Kidney epithelial cell (primary cell): ENCODE measurements at regions not wholly inside any gene's neighbourhood (a gene's known extent, or its start where the extent isn't known, plus 50 kb on each side); places are given as distances from the start of the nearest gene placed in this dataset.

Experiments used
- DNase-seq: peaks from one replicate; pipeline ENCODE4 v3.0.0-alpha.2; 2010; ENCODE audit warnings: low read depth
- H3K27me3 ChIP-seq: 2 replicates; pipeline ENCODE4 v1.6.0; 2011; ENCODE audit warnings: low read length; ENCODE audit not compliant: control insufficient read depth, insufficient read depth
- H3K36me3 ChIP-seq: 2 replicates; pipeline ENCODE4 v1.5.1; 2011; ENCODE audit warnings: low read length; ENCODE audit not compliant: control insufficient read depth, insufficient read depth
- H3K4me3 ChIP-seq: 2 replicates; pipeline ENCODE4 v1.5.1; 2011; ENCODE audit warnings: low read depth, mild to moderate bottlenecking, control low read depth, low read length
- TF ChIP-seq, protein P1 (sequence below): IDR thresholded peaks from 2 replicates; pipeline ENCODE4 v1.5.1; 2011; ENCODE audit warnings: mild to moderate bottlenecking, moderate library complexity, low read length, control low read depth, inconsistent platforms; ENCODE audit not compliant: insufficient read depth, poor library complexity, severe bottlenecking

DNA sequence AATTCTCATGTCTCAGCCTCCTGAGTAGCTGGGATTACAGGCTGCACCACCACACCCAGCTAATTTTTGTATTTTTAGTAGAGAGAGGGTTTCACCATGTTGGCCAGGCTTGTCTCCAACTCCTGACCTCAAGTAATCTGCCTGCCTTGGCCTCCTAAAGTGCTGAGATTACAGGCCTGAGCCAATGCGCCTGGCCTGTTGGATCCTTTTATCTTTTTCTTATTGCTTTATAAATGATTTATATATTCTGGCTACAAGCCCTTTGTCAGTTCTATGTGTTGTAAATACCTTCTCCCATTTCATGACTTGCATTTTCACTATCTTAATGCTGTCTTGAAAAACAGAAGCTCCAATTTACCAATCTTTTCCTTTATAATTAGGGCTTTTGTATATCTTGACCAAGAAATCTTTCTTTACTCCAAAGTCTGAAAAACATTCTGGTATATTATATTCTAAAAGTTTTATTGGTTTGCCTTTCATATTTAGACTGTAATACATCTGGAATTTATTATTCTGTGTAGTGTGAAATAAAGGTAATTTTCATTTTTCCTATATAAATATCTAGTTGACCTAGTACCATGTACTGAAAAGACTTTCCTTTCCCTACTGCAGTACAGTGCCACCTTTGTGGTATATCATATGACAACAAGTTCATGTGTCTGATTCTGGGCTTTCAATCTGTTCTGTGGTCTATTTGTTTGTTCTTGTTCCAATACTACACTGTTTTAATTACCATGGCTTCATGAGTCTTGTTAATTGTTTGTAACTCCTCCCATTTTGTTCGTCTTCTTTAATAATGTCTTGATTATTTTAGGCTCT is 52.9 kb upstream of the RNU6-1 start:
- H3K4me3 ChIP-seq: no peak overlapping the region
- no peak for DNase-seq
- H3K36me3 ChIP-seq: no peaks in the 10 kb centered on the region
- H3K27me3 ChIP-seq: no peaks in the 10 kb centered on the region
- TF ChIP-seq, protein P1, sequence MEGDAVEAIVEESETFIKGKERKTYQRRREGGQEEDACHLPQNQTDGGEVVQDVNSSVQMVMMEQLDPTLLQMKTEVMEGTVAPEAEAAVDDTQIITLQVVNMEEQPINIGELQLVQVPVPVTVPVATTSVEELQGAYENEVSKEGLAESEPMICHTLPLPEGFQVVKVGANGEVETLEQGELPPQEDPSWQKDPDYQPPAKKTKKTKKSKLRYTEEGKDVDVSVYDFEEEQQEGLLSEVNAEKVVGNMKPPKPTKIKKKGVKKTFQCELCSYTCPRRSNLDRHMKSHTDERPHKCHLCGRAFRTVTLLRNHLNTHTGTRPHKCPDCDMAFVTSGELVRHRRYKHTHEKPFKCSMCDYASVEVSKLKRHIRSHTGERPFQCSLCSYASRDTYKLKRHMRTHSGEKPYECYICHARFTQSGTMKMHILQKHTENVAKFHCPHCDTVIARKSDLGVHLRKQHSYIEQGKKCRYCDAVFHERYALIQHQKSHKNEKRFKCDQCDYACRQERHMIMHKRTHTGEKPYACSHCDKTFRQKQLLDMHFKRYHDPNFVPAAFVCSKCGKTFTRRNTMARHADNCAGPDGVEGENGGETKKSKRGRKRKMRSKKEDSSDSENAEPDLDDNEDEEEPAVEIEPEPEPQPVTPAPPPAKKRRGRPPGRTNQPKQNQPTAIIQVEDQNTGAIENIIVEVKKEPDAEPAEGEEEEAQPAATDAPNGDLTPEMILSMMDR: no peak

DNA sequence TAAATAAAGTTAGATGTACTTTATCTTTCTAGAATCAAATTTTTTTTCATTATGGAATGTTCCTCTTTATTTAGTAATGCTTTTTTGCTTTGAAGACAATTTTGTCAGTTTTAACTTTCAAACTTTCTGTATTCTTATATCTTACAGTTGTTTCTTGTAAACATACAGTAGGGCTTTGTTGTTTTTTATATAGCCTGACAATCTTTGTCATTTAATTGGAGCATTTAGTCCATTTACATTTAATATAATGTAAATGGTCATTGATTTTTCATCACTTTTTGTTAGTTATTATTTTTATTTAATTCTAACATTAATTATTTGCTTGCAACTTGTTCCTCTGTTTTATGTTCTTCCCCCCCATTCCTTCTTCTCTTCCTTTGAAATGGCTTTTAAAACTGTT is 55.4 kb upstream of the RNU6-1 start:
- no peaks in the 10 kb centered on the region for H3K27me3 ChIP-seq
- H3K36me3 ChIP-seq: no peaks in the 10 kb centered on the region
- no peak overlapping the region for H3K4me3 ChIP-seq
- DNase-seq: no peak
- TF ChIP-seq, protein P1: no peak

DNA sequence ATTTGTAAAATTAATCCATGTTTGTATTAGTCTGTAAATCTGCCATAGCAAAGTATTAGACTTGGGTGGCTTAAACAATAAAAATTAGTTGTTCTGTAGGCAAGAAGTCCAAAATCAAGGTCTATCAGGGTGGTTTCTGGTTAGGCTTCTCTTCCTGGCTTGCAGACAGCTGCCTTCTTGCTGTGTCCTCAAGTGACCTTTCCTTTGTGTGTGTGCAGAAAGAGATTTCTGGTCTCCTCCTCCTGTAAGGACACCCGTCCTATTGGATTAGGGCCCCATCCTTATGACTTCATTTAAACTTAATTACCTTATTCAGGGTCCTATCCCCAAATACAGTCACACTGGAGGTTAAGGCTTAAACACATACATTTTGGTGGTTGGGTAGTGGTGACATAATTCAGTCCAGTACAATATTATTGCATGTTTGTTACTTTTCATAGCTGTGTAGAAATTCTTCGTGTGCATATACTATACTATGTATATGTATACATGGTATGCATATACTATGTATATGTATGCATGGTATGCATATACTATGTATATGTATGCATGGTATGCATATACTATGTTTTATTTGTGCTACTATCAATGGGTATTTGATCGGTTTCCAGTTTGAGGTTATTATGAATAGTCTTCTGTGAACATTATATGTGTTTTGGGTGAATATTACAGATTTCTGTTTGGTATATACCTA is 57.9 kb upstream of the RNU6-1 start:
- Histone ChIP-seq H3K4me3 (no peak overlapping the region), H3K27me3 (no peaks in the 10 kb centered on the region), H3K36me3 (no peaks in the 10 kb centered on the region)
- no peak for DNase-seq
- TF ChIP-seq, protein P1: no peak

DNA sequence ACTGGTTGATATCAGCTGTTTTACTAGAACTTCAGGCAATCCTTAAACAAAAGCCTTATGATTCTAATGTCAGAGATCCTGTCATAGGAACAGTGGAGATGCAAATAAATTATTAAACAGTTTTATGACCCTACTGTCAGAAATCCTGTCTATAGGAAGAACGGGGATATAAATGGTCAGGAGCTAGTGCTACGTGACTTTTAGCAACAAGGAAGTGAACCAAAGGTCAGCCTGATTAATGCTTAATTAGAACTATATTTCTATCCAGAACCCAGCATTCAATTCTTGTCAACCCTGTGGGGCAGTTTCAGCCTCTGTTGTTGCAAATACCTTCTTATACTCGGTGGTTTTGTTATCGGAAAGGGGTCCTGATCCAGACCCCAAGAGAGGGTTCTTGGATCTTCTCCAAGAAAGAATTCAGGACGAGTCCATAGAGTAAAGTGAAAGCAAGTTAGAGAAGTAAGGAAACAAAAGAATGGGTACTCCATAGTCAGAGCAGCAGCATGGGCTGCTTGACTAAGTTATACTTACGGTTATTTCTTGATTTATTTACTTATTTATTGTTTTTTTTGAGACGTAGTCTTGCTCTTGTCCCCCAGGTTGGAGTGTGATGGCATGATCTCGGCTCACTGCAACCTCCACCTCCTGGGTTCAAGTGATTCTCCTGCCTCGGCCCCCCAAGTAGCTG is 59.9 kb upstream of the RNU6-1 start:
- no peak for DNase-seq
- Histone ChIP-seq H3K4me3 (no peak overlapping the region), H3K36me3 (no peaks in the 10 kb centered on the region), H3K27me3 (no peaks in the 10 kb centered on the region)
- TF ChIP-seq, protein P1: no peak

DNA sequence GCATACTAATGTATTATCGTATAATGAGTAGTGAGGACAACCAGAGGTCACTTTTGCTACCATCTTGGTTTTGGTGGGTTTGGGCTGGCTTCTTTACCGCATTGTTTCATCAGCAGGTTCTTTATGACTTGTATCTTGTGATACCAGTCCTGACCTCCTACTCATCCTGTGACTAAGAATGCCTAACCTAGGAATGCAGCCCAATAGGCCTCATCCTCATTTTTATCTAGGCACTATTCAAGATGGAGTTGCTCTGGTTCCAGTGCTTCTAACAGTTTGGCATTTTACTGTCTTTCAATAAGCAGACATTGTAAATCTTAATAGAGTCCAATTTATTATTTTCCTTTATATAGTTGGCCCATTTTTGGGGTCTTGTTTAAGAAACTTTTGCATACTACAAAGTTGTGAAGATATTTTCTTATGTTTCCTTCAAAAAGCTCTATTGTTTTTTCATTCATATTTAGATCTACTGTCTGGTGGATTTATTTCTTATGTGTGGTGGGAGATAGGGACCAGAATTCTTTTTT is 60.8 kb upstream of the RNU6-1 start:
- no peak for DNase-seq
- TF ChIP-seq, protein P1: no peak
- Histone ChIP-seq H3K36me3 (no peaks in the 10 kb centered on the region), H3K27me3 (no peaks in the 10 kb centered on the region), H3K4me3 (no peak overlapping the region)
